Posterior cingulate gyrus (tissue), 11 donors: ENCODE measurements at regions not wholly inside any gene's neighbourhood (a gene's known extent, or its start where the extent isn't known, plus 50 kb on each side); places are given as distances from the start of the nearest gene placed in this dataset.

ENCODE experiments used
- DNase-seq, 10 donors: peaks; one replicate each; pipeline versions ENCODE4 v3.0.0 to v3.0.0-alpha.2; 2020 to 2021; ENCODE audit warnings: mixed read lengths in 3 of 10
- intact Hi-C: fragments of 100-400 bp; cut with DNase I; formaldehyde crosslinking; loops from one replicate; pipeline ENCODE4 v1.15.1; 2023

DNA sequence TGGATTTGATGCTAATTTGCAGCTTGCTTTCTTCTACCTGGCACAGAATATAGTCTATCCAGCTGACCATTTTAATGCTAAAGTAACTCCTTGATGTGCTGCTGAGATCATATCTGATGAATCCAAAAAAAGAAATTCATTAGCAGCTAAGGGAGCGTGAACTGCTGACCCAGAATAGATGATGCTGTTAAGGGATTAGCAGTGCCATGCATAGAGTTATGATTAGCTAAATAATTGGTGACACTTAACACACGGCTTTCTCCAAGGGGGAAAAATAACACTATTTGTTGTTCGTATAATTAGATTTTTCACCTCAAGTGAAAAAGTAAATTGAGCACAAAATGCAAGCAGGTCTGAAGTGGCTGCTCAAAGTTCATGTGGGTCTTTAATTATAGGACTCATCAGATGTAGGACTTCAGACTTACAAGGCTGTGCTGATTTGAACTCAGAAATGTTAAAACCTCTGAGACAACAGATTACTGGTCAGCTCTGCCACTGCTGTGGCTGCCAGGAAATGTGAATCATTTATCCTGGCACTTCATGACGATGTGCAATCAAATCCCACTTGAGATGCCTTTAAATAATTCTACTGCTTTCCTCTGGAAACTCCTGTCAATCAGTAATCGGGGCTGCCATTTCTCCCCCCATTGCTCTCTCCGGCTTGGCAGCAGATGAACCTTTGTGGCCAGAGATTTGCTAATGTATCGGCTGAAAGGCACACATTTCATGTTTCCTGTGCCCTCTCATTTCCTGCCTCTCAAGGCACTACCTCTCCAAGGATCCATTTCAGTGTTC, 291.6 kb upstream of the C9orf72 start:
- DNase-seq = no peak
- intact Hi-C loops = no loop called here

GRCh38 chr9:27866741-27867140, 293.5 kb upstream of the C9orf72 start:
- no peak for DNase-seq
- intact Hi-C loops = no loop called here

GRCh38 chr9:27870404-27870803, 297.1 kb upstream of the C9orf72 start:
- no peak for DNase-seq

GRCh38 chr9:27880156-27880555, 306.9 kb upstream of the C9orf72 start:
- intact Hi-C loops = no loop called here
- no peak for DNase-seq

More at GRCh38 chr9:27870404-27870803, 297.1 kb upstream of the C9orf72 start:
- intact Hi-C loops = no loop called here

DNA sequence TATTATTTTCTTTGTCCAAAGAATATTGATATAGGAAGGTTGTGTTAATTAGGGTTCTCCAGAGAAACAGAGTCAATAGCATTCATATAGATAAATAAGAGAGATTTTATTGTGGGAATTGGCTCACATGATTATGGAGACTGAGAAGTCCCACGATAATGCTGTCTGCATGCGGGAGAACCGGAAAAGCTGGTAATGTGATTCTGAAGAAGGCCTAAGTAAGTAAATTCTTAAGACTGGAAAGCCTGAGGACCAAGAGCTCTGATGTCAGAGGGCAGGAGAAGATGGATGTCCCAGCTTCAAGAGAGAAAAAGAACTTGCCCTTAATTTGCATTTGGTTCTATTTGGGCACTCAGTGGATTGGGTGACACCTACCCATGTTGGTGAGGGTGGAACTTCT, 307.4 kb upstream of the C9orf72 start:
- intact Hi-C loops = no loop called here
- no peak for DNase-seq

DNA sequence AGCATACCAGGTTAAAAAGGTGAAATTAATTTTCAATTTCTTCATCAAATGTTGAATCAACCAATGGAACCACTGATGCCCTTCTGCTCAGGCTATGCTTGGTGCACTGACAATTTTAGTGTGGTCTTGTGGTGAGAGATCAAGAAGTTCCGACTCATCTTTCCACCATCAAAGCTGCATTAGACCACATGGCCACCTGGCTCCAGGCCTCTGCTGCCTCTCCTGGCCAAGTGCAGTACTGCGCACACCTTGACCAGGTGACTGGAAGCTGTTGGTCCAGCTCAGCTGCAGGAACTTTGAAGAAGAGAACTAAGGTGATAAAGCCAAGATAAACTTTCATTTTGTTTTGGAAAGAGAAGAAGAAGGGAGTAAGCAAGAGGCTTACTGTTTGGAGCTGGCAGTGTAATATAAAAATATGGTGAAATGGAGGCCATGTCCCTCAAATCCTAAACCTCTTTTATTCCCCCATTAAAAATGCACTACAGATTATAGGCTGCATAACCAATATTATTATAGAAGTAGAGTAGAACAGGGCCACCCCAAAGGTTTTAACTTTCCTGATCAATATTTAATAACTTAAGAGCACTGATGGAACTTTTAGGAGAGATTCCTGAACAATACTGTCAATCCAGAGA, 315.5 kb upstream of the C9orf72 start:
- intact Hi-C loops = no loop called here
- peak in 1 of 10 donors; percentile 44 for DNase-seq

DNA sequence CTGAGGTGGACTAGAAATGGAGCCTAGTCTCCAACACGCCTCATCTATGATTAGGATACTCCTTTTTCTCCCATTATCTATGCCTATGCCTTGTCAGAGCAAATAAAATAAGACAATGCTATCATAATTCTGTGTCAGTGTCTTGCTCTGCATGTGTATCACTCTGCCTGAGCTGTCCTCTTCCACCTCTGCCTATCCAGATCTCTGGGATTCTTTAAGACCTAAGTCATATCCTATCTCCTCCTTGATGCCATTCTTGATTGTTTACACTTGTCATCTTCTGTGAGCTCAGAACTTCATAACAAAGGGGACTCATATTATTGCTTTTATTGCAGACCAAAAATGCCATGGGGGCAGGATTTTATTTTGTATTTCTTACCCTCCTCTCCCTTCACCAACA, 351.2 kb upstream of the C9orf72 start:
- no peak for DNase-seq
- intact Hi-C loops = no loop called here

GRCh38 chr9:27925815-27926214, 352.5 kb upstream of the C9orf72 start:
- DNase-seq = no peak
- intact Hi-C loops = no loop called here

DNA sequence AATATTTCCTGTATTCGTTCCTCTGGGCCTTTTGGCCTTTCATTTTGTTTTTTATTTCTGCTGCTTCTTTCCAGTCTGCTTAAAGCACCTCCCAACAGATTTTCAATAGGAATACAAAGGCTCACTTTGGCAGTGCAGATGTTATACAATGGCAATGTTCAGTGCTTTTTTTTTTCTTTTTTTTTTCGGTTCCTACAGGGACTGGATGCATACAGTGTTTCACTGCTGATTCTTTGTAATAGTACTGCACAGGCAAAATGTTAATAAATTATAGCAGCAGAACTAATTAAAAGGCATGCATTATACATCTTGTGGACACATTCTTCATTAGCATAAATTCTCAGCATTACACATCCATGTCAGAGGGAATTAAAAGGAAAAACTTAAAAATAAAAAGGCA, 356.6 kb upstream of the C9orf72 start:
- intact Hi-C loops = no loop called here
- no peak for DNase-seq

DNA sequence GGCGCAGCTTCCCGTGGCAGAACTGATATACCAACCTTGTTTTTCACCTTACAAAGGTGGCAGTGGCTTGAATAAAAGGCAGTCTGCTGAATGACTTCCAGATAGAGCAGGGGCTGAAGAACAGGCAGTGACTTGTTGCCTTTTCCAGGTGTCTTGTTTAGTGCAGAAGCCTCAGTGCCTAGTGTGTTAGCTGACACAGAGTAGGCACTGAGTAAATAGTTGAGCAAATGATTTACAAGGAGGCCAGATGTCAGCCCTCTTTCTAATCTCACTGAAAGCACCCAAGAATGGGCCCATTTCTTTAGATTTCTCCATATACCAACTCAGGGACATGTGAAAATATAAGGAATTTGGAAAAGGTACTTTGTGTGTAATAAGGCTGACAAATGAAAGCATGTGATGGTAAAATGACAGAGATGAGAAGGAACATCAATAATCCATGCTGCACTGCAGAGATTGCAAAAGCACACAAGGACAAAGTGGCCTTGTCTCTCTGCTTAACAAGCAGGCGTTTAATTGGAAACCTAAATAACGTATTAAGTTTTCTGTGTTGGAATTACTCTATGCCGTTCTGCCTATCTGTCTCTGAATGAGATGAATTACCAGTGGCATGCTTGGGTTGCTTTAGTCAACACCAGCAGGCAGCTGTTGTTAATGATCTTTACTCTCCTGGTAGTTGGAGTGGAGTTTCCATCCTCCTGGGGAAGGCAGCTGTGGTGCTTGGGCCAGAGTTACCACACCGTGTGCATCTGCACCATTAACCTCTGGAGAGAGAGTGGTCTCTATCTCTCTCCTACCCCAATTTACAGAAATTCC, 360.1 kb upstream of the C9orf72 start:
- no peak for DNase-seq
- intact Hi-C loops = no loop called here

DNA sequence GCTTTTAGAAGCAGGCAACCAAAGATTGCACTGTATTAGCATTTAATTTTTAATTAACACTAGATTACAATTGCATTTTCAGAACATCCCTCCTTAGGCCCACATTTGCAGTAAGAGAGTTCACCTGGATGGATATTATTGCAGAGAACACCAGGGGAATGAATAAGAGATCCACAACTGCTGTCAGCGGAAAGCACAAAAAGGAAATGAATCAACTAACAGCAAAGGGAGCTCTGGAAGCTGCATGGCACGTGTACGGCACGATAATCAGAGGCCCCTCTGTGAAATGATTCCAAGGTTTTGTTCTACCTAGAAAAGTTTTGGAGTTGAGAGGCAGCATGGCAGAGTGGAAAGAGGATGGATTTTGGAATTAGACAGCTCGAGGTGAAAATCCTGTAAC, 361.2 kb upstream of the C9orf72 start:
- DNase-seq = no peak
- intact Hi-C loops = no loop called here

DNA sequence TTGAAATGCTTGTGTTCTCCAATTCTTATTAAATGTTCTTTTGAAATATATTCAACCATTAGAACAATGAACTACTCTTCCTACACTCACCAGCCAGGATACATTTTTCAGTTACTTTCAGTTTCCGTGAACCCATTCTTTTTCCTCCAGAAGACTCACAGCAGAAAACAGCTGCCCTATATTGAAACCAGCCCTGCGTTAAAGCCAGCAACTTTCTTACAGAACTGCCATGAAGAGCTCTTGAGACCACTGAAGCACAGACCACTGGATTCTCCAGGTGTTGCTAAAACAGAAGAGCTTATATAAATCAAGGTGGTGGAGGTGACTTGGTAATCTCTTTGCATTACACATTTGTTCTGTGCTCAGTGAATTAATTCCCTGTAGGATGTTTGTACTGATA, 365.9 kb upstream of the C9orf72 start:
- no peak for DNase-seq
- intact Hi-C loops = no loop called here

DNA sequence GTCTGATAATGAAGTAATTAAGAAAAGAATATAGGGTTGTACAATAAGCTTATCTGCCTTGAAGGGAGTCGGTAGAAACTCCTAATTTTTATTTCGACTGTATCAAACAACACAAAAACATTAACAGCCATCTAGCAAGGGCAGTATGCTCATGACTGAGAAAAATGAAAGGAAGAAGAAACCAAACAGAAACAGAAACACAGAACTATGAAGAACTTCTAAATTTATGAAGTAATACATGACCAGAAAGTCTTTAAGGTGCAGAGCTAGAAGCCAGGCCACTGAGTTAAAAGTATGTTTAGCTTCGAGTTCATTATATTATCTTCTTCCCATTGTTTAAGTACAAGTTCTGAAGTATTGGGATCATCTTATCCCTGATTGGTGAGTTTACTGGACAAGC, 367.3 kb upstream of the C9orf72 start:
- no peak for DNase-seq
- intact Hi-C loops = no loop called here

- intact Hi-C loops = no loop called here
Measured at GRCh38 chr9:27943501-27943900, 370.2 kb upstream of the C9orf72 start.

DNA sequence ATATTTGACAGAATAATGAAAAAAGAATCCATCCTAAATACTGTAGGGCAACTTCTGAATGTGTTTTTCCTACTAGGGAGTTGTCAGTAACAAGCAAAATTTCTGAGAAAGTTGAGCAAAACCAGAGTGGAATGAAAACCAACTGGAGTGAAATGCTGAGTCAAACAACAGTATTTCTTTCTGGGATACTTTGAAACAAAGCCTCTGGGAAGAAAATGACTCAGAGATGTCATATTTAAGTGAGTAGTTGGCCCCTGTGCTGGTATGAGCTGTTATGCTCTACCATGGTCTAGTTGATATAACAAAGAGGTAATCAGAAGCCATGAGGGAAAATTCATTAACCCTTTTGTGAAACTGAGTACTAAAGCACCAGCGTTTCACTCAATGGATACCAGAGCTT, 372.1 kb upstream of the C9orf72 start:
- intact Hi-C loops = no loop called here
- no peak for DNase-seq

More at GRCh38 chr9:27943501-27943900, 370.2 kb upstream of the C9orf72 start:
- no peak for DNase-seq

DNA sequence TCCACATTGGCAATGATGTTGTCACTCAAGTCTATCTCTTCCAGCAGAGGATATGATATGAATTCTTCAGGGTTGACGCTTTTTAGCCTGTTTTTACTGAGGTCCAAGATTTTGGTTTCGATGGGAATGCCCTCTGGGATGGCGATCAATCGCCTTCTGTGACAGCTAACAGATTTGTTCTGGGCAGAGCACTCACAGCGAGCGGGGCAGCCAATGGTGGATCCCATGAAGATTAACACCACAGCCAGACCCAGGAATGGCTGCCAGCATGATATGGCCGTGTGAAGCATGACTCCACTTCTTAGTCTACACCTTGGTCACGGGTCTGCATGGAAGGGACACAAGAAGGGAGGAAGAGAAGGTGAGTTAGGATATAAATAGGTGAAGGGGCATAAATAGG, 377.1 kb upstream of the C9orf72 start:
- intact Hi-C loops = no loop called here
- peak in 2 of 10 donors; percentile 54 to 65 for DNase-seq

DNA sequence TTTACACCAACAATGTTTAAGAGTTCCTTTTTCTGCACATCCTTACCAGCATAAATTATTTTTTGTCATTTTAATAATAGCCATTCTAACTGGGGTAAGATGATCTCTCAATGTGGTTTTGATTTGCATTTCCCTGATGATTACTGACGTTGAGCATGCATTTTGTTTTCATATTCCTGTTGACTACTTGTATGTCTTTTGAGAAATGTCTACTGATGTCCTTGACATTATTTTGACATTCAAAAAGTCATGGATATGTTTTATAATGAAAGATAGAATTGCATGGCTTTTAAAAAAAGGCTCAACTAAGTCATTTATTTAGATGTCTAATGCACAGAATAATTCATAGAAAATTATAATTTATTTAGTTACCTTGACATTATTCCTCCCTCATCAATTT, 381.6 kb upstream of the C9orf72 start:
- DNase-seq = no peak
- intact Hi-C loops = no loop called here

DNA sequence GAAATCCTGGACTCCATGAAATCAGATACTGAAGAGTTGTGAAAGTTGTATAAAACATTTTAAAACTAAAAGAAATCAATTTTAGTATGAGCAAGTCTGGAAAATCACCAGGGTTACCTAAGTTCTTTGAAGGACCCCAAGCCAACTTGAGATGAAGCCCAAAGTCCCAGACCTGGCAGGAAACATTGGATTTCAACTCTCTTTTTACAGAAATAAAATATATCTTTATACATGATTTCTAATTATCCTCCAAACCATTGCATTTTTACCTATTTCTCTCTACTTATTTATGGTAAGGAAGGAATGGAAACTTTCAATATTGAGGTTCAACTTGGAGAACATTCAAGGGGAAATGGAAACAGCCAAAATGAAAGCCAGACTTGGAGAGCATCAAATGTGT, 390.6 kb upstream of the C9orf72 start:
- intact Hi-C loops = no loop called here
- no peak for DNase-seq

GRCh38 chr9:27967210-27967609, 393.9 kb upstream of the C9orf72 start:
- no peak for DNase-seq
- intact Hi-C loops = no loop called here

DNA sequence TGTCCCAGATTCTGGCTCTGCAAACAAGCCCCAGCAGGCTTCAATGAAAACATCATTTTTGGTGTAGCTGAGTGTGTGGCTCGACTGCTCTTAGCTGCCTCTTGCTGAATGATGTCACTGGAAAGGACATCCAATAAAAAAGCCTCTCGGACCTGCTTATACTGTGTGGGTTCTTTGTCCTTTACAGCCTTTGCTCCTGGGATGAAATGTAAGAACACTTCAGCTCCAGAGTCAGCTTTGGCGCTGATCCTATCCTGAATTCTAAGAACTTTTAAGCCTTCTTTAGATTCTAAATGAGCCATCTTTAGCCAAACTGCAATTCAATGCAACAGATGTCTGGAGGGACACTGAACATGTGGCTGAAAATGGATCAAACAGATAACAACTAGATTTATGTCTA, 404.6 kb upstream of the C9orf72 start:
- intact Hi-C loops = no loop called here
- DNase-seq = no peak

GRCh38 chr9:27985714-27986113, 412.4 kb upstream of the C9orf72 start:
- intact Hi-C loops = no loop called here
- no peak for DNase-seq
